H1 (cell line): ENCODE measurements at regions not wholly inside any gene's neighbourhood (a gene's known extent, or its start where the extent isn't known, plus 50 kb on each side); places are given as distances from the start of the nearest gene placed in this dataset.

Experiments
- CTCF ChIA-PET: fragments of 300-600 bp; sonication (Branson Sonifier 250); formaldehyde crosslinking; loops from one replicate; lab custom pipeline; 2021; ENCODE audit not compliant: partially characterized antibody; lab: Charles Lee
- POLR2A ChIA-PET: fragments of 300-600 bp; sonication (Branson Sonifier 250); formaldehyde crosslinking; loops from one replicate; lab custom pipeline; 2021; ENCODE audit warnings: inconsistent platforms; ENCODE audit not compliant: partially characterized antibody; lab: Charles Lee
- DNase-seq, 2 experiments: peaks; one replicate each; pipeline versions ENCODE4 v3.0.0 to v3.0.0-alpha.2; 2010 to 2022; ENCODE audit warnings: low spot score in 2 of 2, low read depth in 1 of 2, mixed read lengths in 1 of 2
- FAIRE-seq: peaks from 2 replicates; lab custom pipeline; 2011; peaks lifted over from hg19 to GRCh38; lab: Jason Lieb, UNC
- H2AFZ ChIP-seq: 2 replicates; pipeline ENCODE4 v1.8.1; 2012; ENCODE audit warnings: low read length, inconsistent platforms
- H2AK5ac ChIP-seq: 2 replicates; pipeline ENCODE4 v1.6.1; 2013; ENCODE audit warnings: low read depth, low read length
- H2BK120ac ChIP-seq: replicated peaks from 2 replicates; pipeline ENCODE3; 2013; ENCODE audit warnings: low read depth, low read length, inconsistent platforms
- H2BK12ac ChIP-seq: 2 replicates; pipeline ENCODE4 v1.6.1; 2013; ENCODE audit warnings: low read depth, low read length
- H2BK15ac ChIP-seq: 2 replicates; pipeline ENCODE4 v1.6.1; 2013; ENCODE audit warnings: low read length
- H2BK20ac ChIP-seq: 2 replicates; pipeline ENCODE4 v1.6.1; 2013; ENCODE audit warnings: low read length
- H2BK5ac ChIP-seq: 2 replicates; pipeline ENCODE4 v1.6.1; 2013; ENCODE audit warnings: low read depth, low read length
- H3K14ac ChIP-seq: 2 replicates; pipeline ENCODE4 v1.6.1; 2013; ENCODE audit warnings: inconsistent platforms; ENCODE audit not compliant: insufficient read length
- H3K18ac ChIP-seq: 2 replicates; pipeline ENCODE4 v1.6.1; 2013; ENCODE audit warnings: low read length; ENCODE audit errors: extremely low read depth
- H3K23ac ChIP-seq: 2 replicates; pipeline ENCODE4 v1.6.1; 2013; ENCODE audit warnings: inconsistent platforms; ENCODE audit not compliant: insufficient read length
- H3K23me2 ChIP-seq: 2 replicates; pipeline ENCODE4 v1.6.1; 2013; ENCODE audit warnings: low read depth, low read length
- H3K27ac ChIP-seq: 2 replicates; pipeline ENCODE4 v1.6.1; 2011; ENCODE audit warnings: low read depth, low read length, inconsistent platforms
- H3K27me3 ChIP-seq, 4 experiments: replicated peaks in 1 of 4; 1 replicate in 1 of 4; 2 replicates in 3 of 4; pipeline versions ENCODE4 v1.6.1 to v1.8.1; 2011 to 2013; ENCODE audit warnings: low read length in 3 of 4, mild to moderate bottlenecking in 3 of 4, inconsistent platforms in 2 of 4, mixed read lengths in 2 of 4, moderate library complexity in 1 of 4; ENCODE audit not compliant: control insufficient read depth in 3 of 4, insufficient read depth in 3 of 4; ENCODE audit errors: extremely low read depth in 1 of 4
- H3K36me3 ChIP-seq, 4 experiments: 2 replicates each; pipeline versions ENCODE4 v1.6.1 to v1.8.1; 2011 to 2013; ENCODE audit warnings: mild to moderate bottlenecking in 4 of 4, low read length in 3 of 4, moderate library complexity in 2 of 4, control low read depth in 1 of 4, inconsistent platforms in 1 of 4; ENCODE audit not compliant: insufficient read depth in 4 of 4, control insufficient read depth in 2 of 4
- H3K4ac ChIP-seq: replicated peaks from 2 replicates; pipeline ENCODE3; 2013; ENCODE audit warnings: low read length, low read depth, mixed read lengths, inconsistent platforms; ENCODE audit not compliant: insufficient read length
- H3K4me1 ChIP-seq, 4 experiments: replicated peaks in 1 of 4; 1 replicate in 1 of 4; 2 replicates in 3 of 4; pipeline versions ENCODE4 v1.6.1 to v1.8.1; 2011 to 2013; ENCODE audit warnings: low read length in 3 of 4, inconsistent platforms in 2 of 4, mixed read lengths in 1 of 4; ENCODE audit not compliant: insufficient read depth in 4 of 4, control insufficient read depth in 3 of 4
- H3K4me2 ChIP-seq, 2 experiments: 2 replicates each; pipeline versions ENCODE4 v1.6.1 to v1.8.1; 2011 to 2013; ENCODE audit warnings: low read depth in 2 of 2, low read length in 2 of 2, control low read depth in 1 of 2, inconsistent platforms in 1 of 2, mild to moderate bottlenecking in 1 of 2; ENCODE audit not compliant: insufficient read depth in 1 of 2
- H3K4me3 ChIP-seq, 4 experiments: fragments of 200-600, 300-600 bp in 1 of 4; sonication (generic), shearing (Covaris generic), sonication (Bioruptor Twin) in 1 of 4; 2 replicates each; pipeline versions ENCODE4 v1.5.1 to v1.8.1; 2011 to 2016; ENCODE audit warnings: low read length in 4 of 4, low read depth in 3 of 4, control low read depth in 2 of 4, inconsistent platforms in 2 of 4, mild to moderate bottlenecking in 2 of 4, mixed read lengths in 1 of 4, moderate library complexity in 1 of 4; ENCODE audit not compliant: insufficient read depth in 2 of 4; ENCODE audit errors: extremely low read depth in 1 of 4
- H3K56ac ChIP-seq: replicated peaks from 2 replicates; pipeline ENCODE3; 2013; ENCODE audit warnings: low read depth, mild to moderate bottlenecking, mixed read lengths, low read length, inconsistent platforms; ENCODE audit not compliant: insufficient read length
- H3K79me1 ChIP-seq: 2 replicates; pipeline ENCODE4 v1.6.1; 2013; ENCODE audit warnings: low read depth, low read length, control low read depth
- H3K79me2 ChIP-seq, 2 experiments: 2 replicates each; pipeline versions ENCODE4 v1.6.1 to v1.8.1; 2012 to 2013; ENCODE audit warnings: low read length in 2 of 2, mild to moderate bottlenecking in 2 of 2, inconsistent platforms in 1 of 2; ENCODE audit not compliant: insufficient read depth in 2 of 2, control insufficient read depth in 1 of 2
- H3K9ac ChIP-seq, 4 experiments: replicated peaks in 1 of 4; 1 replicate in 1 of 4; 2 replicates in 3 of 4; pipeline versions ENCODE4 v1.6.1 to v1.8.1; 2011 to 2013; ENCODE audit warnings: low read depth in 3 of 4, low read length in 3 of 4, control low read depth in 2 of 4, mild to moderate bottlenecking in 2 of 4, moderate library complexity in 2 of 4, inconsistent platforms in 1 of 4; ENCODE audit errors: extremely low read depth in 1 of 4
- H3K9me3 ChIP-seq, 2 experiments: 2 replicates each; pipeline versions ENCODE4 v1.6.1 to v1.8.1; 2012 to 2013; ENCODE audit warnings: mild to moderate bottlenecking in 2 of 2, moderate library complexity in 2 of 2, control low read depth in 1 of 2, inconsistent platforms in 1 of 2, low read depth in 1 of 2, low read length in 1 of 2, mixed read lengths in 1 of 2; ENCODE audit not compliant: insufficient read depth in 2 of 2
- H4K20me1 ChIP-seq, 2 experiments: replicated peaks in 1 of 2; 2 replicates each; pipeline versions ENCODE3 to v1.8.1; 2011 to 2013; ENCODE audit warnings: inconsistent platforms in 2 of 2, low read length in 2 of 2, mild to moderate bottlenecking in 1 of 2; ENCODE audit not compliant: insufficient read depth in 2 of 2, control insufficient read depth in 1 of 2
- H4K5ac ChIP-seq: 2 replicates; pipeline ENCODE4 v1.6.1; 2013; ENCODE audit warnings: low read length, low read depth, mixed read lengths, inconsistent platforms; ENCODE audit not compliant: insufficient read length
- H4K8ac ChIP-seq: 2 replicates; pipeline ENCODE4 v1.8.0; 2013; ENCODE audit warnings: mild to moderate bottlenecking, moderate library complexity, low read length, inconsistent platforms; ENCODE audit not compliant: insufficient read depth; ENCODE audit errors: extremely low read depth
- H4K91ac ChIP-seq: replicated peaks from 2 replicates; pipeline ENCODE3; 2013; ENCODE audit warnings: low read length, mixed read lengths, inconsistent platforms; ENCODE audit not compliant: insufficient read length
- BRCA1 ChIP-seq: IDR thresholded peaks from 2 replicates; pipeline ENCODE4 v1.6.1; 2012; ENCODE audit warnings: low read depth, low read length, improper control_type of control experiment
- CBX8 ChIP-seq: fragments of 300-800, 300-1000 bp; sonication (generic); IDR thresholded peaks from 2 replicates; pipeline ENCODE4 v1.7.1; 2016; ENCODE audit warnings: low read depth, low read length, borderline replicate concordance
- CEBPB ChIP-seq: IDR thresholded peaks from 2 replicates; pipeline ENCODE4 v1.6.1; 2012; ENCODE audit warnings: low read depth, low read length
- E2F6 ChIP-seq: IDR thresholded peaks from 2 replicates; pipeline ENCODE4 v1.6.1; 2012; ENCODE audit warnings: inconsistent platforms
- EGR1 ChIP-seq: IDR thresholded peaks from 2 replicates; pipeline ENCODE4 v1.6.1; 2011; ENCODE audit warnings: low read depth, low read length, borderline replicate concordance
- EP300 ChIP-seq, 2 experiments: IDR thresholded peaks; 1 replicate in 1 of 2; 2 replicates in 1 of 2; pipeline ENCODE4 v1.6.1; 2011 to 2012; ENCODE audit warnings: low read depth in 2 of 2, low read length in 2 of 2, mild to moderate bottlenecking in 2 of 2, borderline replicate concordance in 1 of 2, inconsistent platforms in 1 of 2, moderate library complexity in 1 of 2
- HDAC2 ChIP-seq, 2 experiments: fragments of 300-600 bp in 1 of 2; sonication (generic) in 1 of 2; IDR thresholded peaks; 2 replicates each; pipeline ENCODE4 v1.6.1; 2011 to 2012; ENCODE audit warnings: low read depth in 2 of 2, low read length in 2 of 2, mild to moderate bottlenecking in 2 of 2, moderate library complexity in 2 of 2, borderline replicate concordance in 1 of 2, inconsistent platforms in 1 of 2
- MAFK ChIP-seq: IDR thresholded peaks from 2 replicates; pipeline ENCODE4 v1.6.1; 2012; ENCODE audit warnings: low read depth, mild to moderate bottlenecking, improper control_type of control experiment, low read length
- PHF8 ChIP-seq: fragments of 200-600 bp; sonication (generic); conservative IDR thresholded peaks from 2 replicates; pipeline ENCODE4 v1.7.1; 2012; ENCODE audit warnings: low read depth, mild to moderate bottlenecking, inconsistent platforms, low read length, moderate library complexity
- POLR2A ChIP-seq, 2 experiments: IDR thresholded peaks; 1 replicate in 1 of 2; 2 replicates in 1 of 2; pipeline ENCODE4 v1.6.1; 2011; ENCODE audit warnings: low read depth in 2 of 2, low read length in 2 of 2, mild to moderate bottlenecking in 2 of 2; ENCODE audit errors: control extremely low read depth in 1 of 2
- SAP30 ChIP-seq: fragments of 300-600 bp; sonication (generic); IDR thresholded peaks from 2 replicates; pipeline ENCODE4 v1.7.1; 2012; ENCODE audit warnings: low read length, moderate library complexity, mild to moderate bottlenecking, inconsistent platforms; ENCODE audit not compliant: insufficient read depth, insufficient replicate concordance
- WGBS, 2 experiments: shearing (Covaris generic) in 1 of 2; methylation state at CpG; one replicate each; pipeline versions ENCODE4 v1.1.6 to v1.1.7; 2013 to 2015; ENCODE audit warnings: low lambda C conversion rate in 2 of 2, mixed read lengths in 2 of 2, inconsistent platforms in 1 of 2, low coverage in 1 of 2, missing lambda C conversion rate in 1 of 2; ENCODE audit not compliant: insufficient replicate concordance in 2 of 2, insufficient coverage in 1 of 2, insufficient read length in 1 of 2; ENCODE audit errors: extremely low coverage in 1 of 2, missing lambda C conversion rate in 1 of 2; 5-methylcytosine and 5-hydroxymethylcytosine counted together

GRCh38 chr6:105882121-105882803, 203.9 kb upstream of the PRDM1 start:
- Histone ChIP-seq H4K5ac (no peak overlapping the region), H3K9ac (no peak overlapping the region), H3K4me2 (no peak overlapping the region), H2BK15ac (no peak overlapping the region), H3K79me2 (no peaks in the 10 kb centered on the region), H3K4me3 (no peak overlapping the region), H4K20me1 (no peaks in the 10 kb centered on the region), H3K23ac (no peak overlapping the region), H3K4me1 (peaks cover 0 to 4% (median 2%) of the 10 kb centered on the region in 4 experiments; a peak in 4 of 7 replicates), H3K27me3 (no peaks in the 10 kb centered on the region), H3K23me2 (no peaks in the 10 kb centered on the region; the same call in 1 of the 2 replicates), H3K56ac (no peak overlapping the region), H2BK12ac (no peak overlapping the region), H3K4ac (no peak overlapping the region), H3K9me3 (no peaks in the 10 kb centered on the region), H3K36me3 (no peaks in the 10 kb centered on the region), H3K27ac (no peak overlapping the region), H2AK5ac (no peak overlapping the region), H4K91ac (no peak overlapping the region), H4K8ac (no peak overlapping the region), H3K79me1 (no peaks in the 10 kb centered on the region), H2BK120ac (no peak overlapping the region), H2BK5ac (no peak overlapping the region), H3K14ac (no peak overlapping the region), H2AFZ (no peak overlapping the region), H3K18ac (no peak overlapping the region), H2BK20ac (no peak overlapping the region)
- FAIRE-seq = no peak
- CTCF ChIA-PET = interaction anchor here (0.5 to 1.2 kb wide), 6 partner anchors 10 to 1142 kb away, joined by 3 read pairs; no protein-coding TSS in a partner anchor
- POLR2A ChIA-PET = no interaction called here
- no peak for DNase-seq
- WGBS, 2 experiments = 95% methylated on average over 2 of the region's 2 CpGs; no CpG with 5 or more reads in 1 of the 2 experiments
- TF ChIP-seq PHF8 (no peak), HDAC2 (IDR thresholded peaks at IDR 0.05; ENCODE audit: borderline replicate concordance in 1 of 2, low read depth in 2 of 2, low read length in 2 of 2) (no peak), EP300 (IDR thresholded peaks at IDR 0.05; ENCODE audit: borderline replicate concordance in 1 of 2, low read depth in 2 of 2, low read length in 2 of 2) (no peak), CBX8 (no peak), SAP30 (no peak), EGR1 (no peak), POLR2A (IDR thresholded peaks at IDR 0.05; ENCODE audit: control extremely low read depth in 1 of 2, low read depth in 2 of 2, low read length in 2 of 2) (no peak), MAFK (no peak), E2F6 (no peak), CEBPB (no peak), BRCA1 (no peak)
